HK-2 (cell line): ENCODE measurements at regions not wholly inside any gene's neighbourhood (a gene's known extent, or its start where the extent isn't known, plus 50 kb on each side); places are given as distances from the start of the nearest gene placed in this dataset.
"Not testable (repeated sequence)": the region's sequence is repeated elsewhere in the genome, so short reads cannot be mapped to it uniquely, and the experiment has no call there.

ENCODE experiments used
- DNase-seq: peaks from one replicate; pipeline ENCODE4 v3.0.0-alpha.2; 2018; ENCODE audit not compliant: unreplicated experiment

DNA sequence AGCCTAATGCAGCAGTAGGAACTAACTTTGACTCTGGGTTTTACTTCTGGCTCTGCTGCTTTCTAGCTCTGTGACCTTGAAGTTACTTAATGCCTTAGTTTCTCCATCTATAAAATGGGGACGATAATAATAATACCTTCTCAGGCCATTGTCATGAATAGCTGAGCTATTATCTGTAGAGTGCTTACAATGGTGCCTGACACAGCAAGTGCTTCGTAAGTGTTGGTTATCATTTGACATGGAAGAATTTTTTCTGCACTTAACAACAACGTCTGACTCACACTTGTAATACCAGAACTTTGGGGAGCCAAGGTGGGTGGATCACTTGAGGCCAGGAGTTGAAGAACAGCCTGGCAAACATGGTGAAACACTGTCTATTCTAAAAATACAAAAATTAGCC lies 140.5 kb downstream of the ARL4A start:
- DNase-seq, result no peak

DNA sequence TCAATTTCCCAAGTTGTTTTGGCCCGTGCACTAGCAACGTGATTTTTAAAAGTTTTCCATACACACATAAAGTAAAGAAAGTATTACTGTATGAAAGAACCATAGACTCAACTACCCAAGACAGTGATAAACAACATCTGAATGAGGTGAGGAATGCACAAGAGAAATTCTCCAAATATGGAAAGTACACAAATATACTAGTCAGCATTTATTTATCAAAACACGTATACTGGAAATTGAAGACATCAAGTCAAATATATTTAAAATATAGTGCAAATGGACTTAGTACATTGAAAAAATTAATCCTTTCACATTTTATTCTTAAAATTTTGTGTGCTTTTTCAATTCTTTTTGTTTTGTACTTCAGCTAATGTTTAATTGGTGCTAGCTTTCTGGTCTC lies 143.6 kb downstream of the ARL4A start:
- DNase-seq, result no peak

DNA sequence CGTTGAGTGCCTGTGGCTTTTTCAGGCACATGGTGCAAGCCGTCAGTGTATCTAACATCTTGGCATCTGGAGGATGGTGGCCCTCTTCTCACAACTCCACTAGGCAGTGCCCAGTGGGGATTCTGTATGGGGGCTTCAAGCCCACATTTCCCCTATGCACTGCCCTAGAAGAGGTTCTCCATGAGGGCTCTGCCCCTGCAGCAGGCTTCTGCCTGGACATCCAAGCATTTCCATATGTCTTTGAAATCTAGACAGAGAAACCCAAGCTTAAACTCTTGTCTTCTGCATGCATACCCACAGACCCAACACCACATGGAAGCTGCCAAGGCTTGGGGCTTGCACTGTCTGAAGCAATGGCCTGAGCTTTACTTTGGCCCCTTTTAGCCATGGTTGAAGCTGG lies 146.4 kb downstream of the ARL4A start:
- no peak for DNase-seq

DNA sequence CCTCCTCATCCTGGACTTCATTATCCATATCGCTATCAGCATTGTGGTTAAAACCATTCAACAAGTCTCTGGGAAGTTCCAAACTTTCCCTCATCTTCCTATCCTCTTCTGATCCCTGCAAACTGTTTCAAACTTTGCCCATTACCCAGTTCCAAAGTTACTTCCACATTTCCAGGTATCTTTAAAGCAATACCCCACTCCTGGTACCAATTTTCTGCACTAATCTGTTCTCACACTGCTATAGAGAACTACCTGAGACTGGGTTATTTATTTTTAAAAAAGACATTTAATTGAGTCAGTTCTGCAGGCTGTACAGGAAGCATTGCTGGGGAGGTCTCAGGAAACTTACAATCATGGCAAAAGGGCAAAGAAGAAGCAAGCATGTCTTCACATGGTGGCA lies 147.3 kb downstream of the ARL4A start:
- DNase-seq, result no peak

DNA sequence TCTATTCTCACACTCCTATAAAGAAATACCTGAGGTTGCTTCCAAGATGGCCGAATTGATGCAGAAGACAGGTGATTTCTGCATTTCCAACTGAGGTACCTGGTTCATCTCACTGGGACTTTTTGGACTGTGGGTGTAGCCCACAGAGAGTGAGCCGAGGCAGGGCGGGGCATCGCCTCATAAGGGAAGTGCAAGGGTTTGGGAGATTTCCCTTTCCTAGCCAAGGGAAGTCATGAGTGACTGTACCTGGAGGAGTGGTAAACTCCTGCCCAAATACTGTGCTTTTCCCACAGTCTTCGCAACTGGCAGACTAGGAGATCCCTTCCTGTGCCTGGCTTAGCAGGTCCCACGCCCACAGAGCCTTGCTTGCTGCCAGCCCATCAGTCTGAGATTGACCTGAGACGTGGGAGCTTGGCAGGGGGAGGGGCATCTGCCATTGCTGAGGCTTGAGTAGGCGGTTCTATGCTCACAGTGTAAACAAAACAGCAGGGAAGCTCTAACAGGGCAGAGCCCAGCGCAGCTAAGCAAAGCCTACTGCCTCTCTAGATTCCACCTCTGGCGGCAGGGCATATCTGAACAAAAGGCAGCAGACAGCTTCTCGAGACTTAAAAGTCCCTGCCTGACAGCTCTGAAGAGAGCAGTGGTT lies 152.2 kb downstream of the ARL4A start:
- no peak for DNase-seq

DNA sequence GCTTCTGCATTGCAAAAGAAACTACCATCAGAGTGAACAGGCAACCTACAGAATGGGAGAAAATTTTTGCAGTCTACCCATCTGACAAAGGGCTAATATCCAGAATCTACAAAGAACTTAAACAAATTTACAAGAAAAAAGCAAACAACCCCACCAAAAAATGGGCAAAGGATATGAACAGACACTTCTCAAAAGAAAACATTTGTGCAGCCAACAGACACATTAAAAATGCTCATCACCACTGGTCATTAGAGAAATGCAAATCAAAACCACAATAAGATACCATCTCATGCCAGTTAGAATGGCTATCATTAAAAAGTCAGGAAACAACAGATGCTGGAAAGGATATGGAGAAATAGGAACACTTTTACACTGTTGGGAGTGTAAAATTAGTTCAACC lies 157.3 kb downstream of the ARL4A start:
- not testable (repeated sequence) for DNase-seq

DNA sequence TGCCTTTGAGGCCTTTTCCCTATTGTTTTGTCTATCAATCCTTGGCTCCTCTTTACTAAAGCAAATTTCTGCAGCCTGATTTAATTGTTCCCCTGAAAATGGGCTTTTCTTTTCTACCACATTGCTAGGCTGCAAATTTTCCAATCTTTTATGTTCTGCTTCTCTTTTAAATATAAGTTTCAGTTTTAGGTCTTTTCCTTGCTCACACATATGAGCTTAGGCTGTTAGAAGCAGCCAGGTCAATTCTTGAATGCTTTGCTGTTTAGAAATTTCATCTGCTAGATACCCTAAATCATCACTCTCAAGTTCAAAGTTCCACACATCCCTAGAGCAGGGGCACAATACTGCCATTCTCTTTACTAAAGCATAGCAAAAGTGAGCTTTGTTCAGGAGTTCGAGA lies 159.6 kb downstream of the ARL4A start:
- no peak for DNase-seq

DNA sequence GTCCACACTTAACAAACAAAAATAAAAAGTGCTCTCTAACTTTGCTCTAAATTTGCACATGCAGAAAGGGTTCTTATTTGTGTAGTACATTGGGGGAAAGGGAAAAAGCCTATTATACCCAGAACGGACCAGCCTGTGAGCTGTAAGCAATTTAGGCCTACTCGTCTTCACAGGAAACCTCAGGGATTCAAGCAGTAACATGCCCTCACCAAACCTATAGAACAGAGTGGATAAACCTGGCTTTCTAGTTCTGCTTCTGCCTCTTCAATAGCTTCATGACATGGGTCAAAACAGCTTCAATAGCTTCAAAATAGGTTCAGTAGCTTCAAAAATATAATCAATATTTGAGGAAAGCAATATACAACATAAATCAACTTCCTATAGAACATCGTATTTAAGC lies 163.7 kb downstream of the ARL4A start:
- no peak for DNase-seq

DNA sequence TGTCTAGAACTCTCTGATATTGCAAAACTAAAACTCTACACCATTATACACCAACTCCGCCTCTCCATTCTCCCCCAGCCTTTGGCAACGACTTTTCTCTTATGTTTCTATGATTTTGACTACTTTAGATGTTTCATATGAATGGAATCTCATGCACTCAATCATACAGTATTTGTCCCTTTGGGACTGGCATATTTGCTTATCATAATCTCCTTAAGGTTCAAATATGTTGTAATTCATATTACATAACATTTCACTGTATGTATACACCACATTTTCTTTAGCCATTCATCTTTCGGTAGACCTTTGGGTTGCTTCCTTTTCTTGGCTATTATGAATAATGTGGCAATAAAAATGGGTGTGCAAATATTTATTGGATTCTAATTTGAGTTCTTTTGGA lies 164.4 kb downstream of the ARL4A start:
- DNase-seq, result no peak

DNA sequence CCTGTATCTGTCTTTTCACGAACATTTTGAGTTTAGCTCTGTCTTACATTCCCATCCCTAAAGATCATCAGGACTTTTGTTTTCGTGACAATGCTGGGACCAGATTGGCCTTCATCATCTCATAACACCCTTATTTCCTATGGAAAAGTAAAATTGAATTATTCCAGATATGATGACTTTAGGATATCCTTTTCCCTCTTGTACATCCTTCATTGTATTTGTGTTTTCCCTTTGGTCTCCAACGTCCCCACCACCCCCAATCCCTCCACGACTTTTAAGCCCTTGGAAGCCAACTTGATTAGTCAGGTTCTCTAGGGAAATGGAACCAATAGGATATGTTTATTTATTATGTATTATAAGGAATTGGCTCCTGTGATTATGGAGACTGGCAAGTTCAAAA lies 167.6 kb downstream of the ARL4A start:
- DNase-seq, result no peak

DNA sequence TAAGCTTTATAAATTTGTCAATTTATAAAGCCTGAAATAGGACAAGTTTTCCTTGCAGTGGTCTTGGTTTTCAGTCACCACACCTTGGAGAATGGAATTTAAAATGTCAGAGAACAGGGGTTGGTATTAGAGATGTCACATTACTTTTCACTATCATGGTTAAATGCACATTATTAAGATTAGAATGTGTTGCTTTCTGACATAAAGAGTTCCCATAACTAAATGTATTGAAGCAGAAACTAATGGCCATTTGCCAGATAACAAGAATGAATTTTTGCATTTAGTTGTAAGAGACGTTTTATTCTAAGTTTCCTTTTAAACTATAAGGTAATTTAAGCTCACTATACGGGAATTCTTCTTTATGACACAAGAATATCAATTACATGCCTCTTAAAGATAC lies 172.3 kb downstream of the ARL4A start:
- no peak for DNase-seq

DNA sequence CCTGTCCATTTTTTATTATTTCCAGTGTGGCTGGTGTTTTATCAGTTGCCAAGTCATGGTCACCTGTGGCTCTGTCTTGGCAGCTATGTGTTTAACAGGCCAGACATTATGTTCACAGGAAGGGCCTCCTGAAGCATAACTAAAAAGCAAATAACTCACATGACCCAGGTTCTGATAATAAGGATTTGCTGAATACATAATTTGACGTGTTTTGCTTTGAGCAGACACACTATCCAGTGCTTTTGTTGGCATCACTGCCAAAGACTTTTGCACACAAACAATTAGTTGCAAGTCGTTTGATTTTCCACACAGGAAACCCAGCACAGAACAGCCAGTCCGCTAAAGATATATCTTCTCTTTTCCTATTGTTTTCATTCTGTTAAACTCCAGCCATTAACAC lies 173.6 kb downstream of the ARL4A start:
- DNase-seq, result no peak

DNA sequence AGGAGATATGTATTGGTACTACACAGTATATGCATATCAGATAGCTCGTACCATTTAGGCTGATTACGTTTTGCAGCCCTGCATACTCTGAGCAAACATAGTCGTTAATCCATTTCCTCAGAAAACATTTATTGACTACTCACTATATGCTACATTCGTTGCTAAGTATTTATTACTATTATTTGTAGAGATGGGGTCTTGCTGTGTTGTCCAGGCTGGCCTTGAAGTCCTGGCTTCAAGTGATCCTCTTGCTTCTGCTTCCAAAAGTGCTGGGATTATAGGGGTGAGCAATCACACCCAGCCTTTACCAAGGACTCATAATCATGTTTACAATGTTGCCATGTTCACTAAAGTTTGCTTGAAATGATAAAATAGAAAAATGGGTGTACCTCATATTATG lies 174.7 kb downstream of the ARL4A start:
- DNase-seq, result no peak

DNA sequence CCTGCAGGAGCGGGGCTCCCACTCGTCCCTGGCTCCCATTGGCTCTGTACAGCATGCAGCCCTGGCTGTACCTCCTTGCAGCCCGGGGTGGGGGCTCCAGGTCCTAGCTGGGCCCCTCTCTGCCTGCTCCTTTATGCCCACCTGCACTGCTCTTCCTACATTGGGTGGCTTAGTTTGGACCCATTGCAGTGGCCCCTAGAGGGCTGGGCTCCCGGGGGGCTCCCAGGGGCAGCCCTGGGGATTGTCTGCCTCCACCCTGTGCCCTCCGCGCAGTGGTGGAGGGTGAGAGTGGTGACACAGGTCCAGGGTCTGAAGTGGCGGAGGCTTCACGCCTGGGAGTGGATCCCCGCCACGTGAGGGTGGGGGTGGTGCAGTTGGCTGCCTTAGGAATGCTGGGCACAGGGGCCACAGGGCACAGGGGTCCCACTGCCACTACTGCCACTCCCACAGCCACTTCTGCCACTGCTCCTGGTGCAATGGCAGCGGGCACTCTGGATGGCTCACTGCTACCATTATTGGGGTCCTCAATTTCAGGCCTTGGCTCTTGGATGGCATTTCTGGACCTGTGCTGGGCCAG lies 177.1 kb downstream of the ARL4A start:
- no peak for DNase-seq

DNA sequence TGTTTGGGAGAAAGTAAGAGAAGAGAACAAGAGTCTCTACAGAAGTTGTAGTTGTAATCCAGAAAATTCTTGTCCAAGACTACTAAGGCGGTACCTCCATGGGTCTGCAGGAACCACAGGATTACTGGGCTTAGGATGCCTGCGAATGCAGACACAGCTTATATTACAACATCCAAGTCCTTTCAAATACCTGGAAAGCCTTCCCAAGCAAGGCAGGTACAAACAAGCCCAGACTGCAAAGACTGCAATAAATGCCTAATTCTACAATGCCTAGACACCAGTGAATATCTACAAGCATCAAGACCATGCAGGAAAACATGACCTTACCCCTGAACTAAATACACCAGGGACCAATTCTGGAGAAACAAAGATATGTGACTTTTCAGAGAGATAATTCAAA lies 178.2 kb downstream of the ARL4A start:
- DNase-seq, result no peak

DNA sequence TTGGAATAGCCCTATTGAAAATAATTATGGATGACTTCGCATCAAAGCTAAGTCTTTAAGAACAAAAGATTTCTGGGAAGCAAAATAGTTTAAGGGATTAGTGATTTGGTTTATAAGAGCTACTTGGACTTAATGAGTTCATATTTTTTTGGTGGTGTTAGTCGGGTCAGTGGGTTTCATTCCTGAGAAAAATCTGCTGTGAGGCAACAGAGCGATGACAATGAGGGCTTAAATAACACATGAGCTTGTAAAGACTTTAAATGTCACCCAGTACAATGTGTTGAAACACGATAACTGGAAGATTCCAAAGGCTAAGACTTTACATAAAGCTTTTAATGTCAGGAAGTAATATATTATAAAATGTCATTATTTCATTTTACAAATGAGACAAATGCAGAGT lies 178.8 kb downstream of the ARL4A start:
- DNase-seq, result no peak

DNA sequence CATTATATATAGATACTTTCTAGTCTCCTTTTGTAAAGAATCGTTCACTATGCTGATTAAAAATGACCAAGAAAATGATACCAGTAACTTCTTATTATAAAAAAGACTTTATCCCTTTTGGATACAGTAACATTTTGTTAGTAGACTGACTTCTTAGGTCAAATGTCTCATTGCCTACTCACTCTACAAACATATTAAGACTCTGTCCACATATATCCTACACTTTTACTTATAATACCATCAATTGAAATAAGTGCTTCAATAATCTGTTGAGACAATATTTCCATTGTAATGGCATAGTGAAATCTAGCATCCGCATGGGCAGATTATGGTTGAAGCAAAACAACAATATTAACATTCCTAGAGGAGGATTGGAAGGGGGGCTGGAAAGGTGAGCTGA lies 180.6 kb downstream of the ARL4A start:
- DNase-seq, result no peak

DNA sequence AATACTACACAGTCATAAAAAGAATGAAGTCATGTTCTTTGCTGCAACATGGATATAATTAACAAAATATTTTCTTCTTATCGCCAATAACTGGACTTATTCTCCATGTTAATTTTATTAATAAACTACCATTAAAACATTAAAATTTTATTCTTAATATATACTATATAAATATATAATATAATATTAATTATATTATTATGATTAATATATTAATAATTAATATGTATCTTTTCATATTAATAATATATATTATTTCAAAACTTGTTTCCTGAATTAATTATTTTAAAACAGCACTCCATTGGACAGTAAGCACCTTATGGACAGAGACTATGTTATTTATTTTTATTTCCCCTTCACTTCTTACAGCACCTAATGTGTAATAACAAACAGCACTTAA lies 182.8 kb downstream of the ARL4A start:
- DNase-seq, result no peak

DNA sequence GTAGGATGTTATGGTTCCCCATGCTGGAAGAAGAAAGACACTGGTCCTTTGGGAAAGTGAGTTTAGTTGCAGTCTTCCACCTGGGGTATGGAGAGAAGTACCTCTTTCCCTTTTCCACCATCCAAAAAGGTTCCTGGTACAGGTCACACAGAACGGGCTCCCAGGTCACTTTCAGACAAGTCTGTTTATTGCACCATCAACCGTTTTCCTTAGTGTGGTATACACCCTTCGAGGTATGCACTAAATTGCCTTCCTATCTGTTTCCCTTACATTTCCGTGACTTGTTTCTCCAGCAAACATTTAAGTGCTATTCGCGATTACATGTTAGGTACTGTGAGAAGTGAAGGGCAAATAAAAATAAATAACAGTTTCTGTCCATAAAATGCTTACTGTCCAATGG lies 185.1 kb downstream of the ARL4A start:
- DNase-seq, result no peak

DNA sequence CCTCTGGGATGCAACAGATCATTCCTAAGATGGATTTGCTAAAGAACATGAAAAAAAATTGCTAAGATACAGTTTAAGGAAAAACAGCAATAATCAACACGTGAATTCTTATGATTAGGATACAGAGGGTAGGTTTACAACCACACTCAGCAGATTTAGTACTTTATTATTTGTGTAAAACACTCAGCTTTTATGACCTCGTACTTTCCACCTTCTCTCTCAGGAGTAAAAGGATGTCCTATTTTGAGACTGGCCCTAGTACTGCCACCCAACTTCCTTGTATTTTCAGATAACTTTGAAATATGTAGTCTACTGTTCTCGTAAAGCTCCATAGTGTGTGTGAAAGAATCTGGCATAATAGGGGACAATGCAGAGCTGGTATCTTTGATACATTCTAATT lies 186.1 kb downstream of the ARL4A start:
- no peak for DNase-seq

DNA sequence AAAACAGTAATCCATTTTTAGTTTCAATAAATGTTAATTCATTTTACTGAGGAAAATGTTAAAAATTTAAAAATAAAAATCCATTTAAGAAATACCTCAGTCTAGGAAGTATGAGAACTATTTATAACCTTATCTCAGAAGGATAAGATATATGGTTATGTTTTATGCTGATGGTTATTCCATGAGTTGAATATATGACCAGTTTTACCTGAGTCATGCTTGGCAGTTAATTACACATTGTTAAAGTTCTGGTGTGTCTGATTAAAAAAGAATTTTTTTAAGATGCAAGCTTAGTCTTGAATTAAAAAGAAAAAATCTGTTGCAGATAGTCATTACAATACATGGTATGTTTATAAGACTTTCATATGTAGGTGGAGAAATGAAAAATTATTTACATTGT lies 191.7 kb downstream of the ARL4A start:
- DNase-seq, result no peak

DNA sequence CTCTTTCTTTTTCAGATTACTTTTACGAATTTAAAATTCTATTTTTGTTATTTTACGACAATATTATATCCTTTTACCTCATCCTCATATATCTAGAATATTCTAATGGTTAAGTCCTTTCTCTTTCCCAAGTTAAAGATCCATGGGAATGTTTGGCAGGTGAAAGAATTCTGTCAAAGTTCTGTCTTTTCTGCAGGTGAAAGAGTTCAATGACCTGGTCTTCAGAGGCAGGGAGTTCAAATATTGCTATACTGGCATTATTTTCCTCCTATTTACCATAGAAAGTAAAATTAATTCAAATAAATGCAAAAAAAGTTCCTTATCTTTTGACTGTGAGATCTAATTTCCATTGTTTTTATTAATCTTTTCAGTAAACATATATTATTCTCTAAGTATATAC lies 194.3 kb downstream of the ARL4A start:
- no peak for DNase-seq

DNA sequence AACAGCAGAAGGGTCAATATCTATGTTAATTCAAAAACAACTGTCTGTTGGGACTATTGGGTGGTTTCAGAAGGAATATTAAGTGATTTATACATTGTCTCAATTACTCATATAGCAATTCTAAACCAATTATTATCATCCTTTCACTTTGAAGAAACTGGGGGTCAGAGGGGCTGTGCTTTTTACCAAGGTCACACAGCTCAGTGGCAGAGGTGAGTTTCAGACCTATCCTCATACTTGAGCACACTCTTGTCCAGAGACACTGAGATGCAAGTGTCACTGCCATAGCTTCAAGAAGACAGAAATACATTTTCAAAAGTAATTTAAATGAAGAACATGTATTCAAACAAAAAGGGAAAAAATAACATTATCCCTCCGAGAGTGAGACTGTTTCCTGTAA lies 195.3 kb downstream of the ARL4A start:
- no peak for DNase-seq

DNA sequence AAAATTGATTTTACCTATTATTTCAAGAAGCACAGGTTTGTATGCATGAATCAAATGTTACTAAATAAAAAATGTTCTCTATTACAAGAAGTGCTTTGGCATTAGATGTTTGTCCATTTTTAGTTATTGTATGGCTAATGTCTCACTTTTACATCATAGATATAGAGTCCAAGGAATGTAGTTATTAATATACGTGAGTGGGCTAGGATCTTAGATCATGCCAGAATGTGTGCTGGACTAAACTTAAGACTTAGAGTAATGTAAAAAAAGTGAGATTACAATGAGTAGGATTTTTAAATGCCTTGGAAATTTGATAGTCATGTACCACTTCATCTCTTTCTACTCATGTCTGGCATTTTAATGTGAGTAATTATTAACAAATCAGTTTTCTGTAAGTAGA lies 196.6 kb downstream of the ARL4A start:
- no peak for DNase-seq
